Caki2 (cell line): ENCODE measurements at regions not wholly inside any gene's neighbourhood (a gene's known extent, or its start where the extent isn't known, plus 50 kb on each side); places are given as distances from the start of the nearest gene placed in this dataset.
"Not testable (repeated sequence)": the region's sequence is repeated elsewhere in the genome, so short reads cannot be mapped to it uniquely, and the experiment has no call there.

Experiments used
- DNase-seq: peaks from one replicate; pipeline ENCODE4 v3.0.0-alpha.2; 2015; ENCODE audit warnings: low read depth
- in situ Hi-C: cut with HindIII; loops from 2 replicates; pipeline ENCODE4 v1.10.0; 2016; ENCODE audit warnings: low sequenced_read_pairs, low pct_unique_long_range_greater_than_20kb, mixed read lengths

- no peak for DNase-seq
- in situ Hi-C loops: loop anchor here (25.0 kb wide), 1 partner anchor 339 kb away; no protein-coding TSS in a partner anchor
Observed at GRCh38 chr19:28301463-28301862, 911.5 kb downstream of the UQCRFS1 start.

- DNase-seq: no peak
- in situ Hi-C loops: loop anchor here (25.0 kb wide), 1 partner anchor 337 kb away; no protein-coding TSS in a partner anchor
Observed at GRCh38 chr19:28299649-28300048, 913.3 kb downstream of the UQCRFS1 start.

- DNase-seq: no peak
- in situ Hi-C loops: no loop called here
Observed at GRCh38 chr19:28297586-28298157, 915.3 kb downstream of the UQCRFS1 start.

GRCh38 chr19:28297036-28297435, 915.9 kb downstream of the UQCRFS1 start:
- no peak for DNase-seq
- in situ Hi-C loops: no loop called here

- no peak for DNase-seq
- in situ Hi-C loops: no loop called here
Observed at GRCh38 chr19:28296506-28296905, 916.4 kb downstream of the UQCRFS1 start.

GRCh38 chr19:28294975-28295374, 918.0 kb downstream of the UQCRFS1 start:
- in situ Hi-C loops, DNase-seq: not testable (repeated sequence)

- DNase-seq: peak; percentile 20
- in situ Hi-C loops: no loop called here
Observed at GRCh38 chr19:28294395-28294794, 918.6 kb downstream of the UQCRFS1 start.

- in situ Hi-C loops: no loop called here
- DNase-seq: no peak
Observed at GRCh38 chr19:28293685-28294084, 919.3 kb downstream of the UQCRFS1 start.

- in situ Hi-C loops: no loop called here
- DNase-seq: no peak
Observed at GRCh38 chr19:28292822-28293500, 920.0 kb downstream of the UQCRFS1 start.

- no peak for DNase-seq
- in situ Hi-C loops: no loop called here
Observed at GRCh38 chr19:28291874-28292273, 921.1 kb downstream of the UQCRFS1 start.

- in situ Hi-C loops: no loop called here
Observed at GRCh38 chr19:28290963-28291657, 921.8 kb downstream of the UQCRFS1 start.

GRCh38 chr19:28289295-28290063, 923.5 kb downstream of the UQCRFS1 start:
- DNase-seq: peak; percentile 65
- in situ Hi-C loops: no loop called here

More at GRCh38 chr19:28290963-28291657, 921.8 kb downstream of the UQCRFS1 start:
- no peak for DNase-seq

- DNase-seq: no peak
- in situ Hi-C loops: no loop called here
Observed at GRCh38 chr19:28288572-28289264, 924.2 kb downstream of the UQCRFS1 start.

GRCh38 chr19:28285917-28286316, 927.0 kb downstream of the UQCRFS1 start:
- no peak for DNase-seq
- in situ Hi-C loops: no loop called here

- in situ Hi-C loops: no loop called here
- DNase-seq: no peak
Observed at GRCh38 chr19:28285078-28285477, 927.9 kb downstream of the UQCRFS1 start.

- no peak for DNase-seq
- in situ Hi-C loops: no loop called here
Observed at GRCh38 chr19:28284389-28284788, 928.6 kb downstream of the UQCRFS1 start.

- DNase-seq: no peak
- in situ Hi-C loops: no loop called here
Observed at GRCh38 chr19:28283592-28283991, 929.4 kb downstream of the UQCRFS1 start.

GRCh38 chr19:28281676-28282075, 931.3 kb downstream of the UQCRFS1 start:
- DNase-seq: no peak
- in situ Hi-C loops: no loop called here
